ENCODE measurements at regions not wholly inside any gene's neighbourhood (a gene's known extent, or its start where the extent isn't known, plus 50 kb on each side); places are given as distances from the start of the nearest gene placed in this dataset.
A peak's percentile ranks its signal among the peaks of the same experiment; 100 is the strongest.

DNA sequence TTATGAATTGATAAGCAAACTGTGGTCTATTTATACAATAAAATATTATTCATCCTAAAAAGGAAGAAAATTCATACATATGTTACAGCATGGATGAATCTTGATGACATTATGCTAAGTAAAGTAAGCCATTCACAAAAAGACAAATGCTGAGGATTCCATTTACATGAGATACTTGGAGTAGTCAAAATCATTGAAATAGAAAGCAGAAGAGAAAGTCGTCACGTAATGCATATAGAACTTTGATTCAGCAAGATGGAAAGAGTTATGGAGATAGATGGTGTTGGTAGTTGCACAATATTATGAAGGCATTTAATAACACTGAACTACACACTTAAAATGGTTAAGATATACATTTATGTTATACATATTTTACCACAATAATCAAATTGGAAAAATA, 309.7 kb upstream of the KLF6 start:
- DNase-seq = no peak

DNA sequence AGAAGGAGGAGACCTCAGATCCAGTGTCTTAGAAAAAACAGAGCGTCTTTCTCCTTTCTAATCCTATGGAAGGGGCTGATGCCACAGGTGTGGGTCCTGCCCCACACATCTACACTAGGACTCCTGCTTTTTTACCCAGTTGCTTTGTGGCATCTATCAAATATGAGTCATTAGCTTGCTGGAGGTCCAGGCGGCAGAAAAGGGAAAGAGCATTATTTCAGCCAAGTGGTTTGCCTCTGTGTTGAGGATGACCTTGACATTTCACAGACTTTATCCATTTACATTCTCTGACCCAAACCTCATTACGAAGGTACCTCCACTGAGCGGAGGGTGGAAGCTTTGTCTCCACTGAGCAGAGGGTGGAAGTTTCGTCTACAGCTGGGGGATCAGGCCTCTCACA, 308.4 kb upstream of the KLF6 start:
- no peak for DNase-seq

DNA sequence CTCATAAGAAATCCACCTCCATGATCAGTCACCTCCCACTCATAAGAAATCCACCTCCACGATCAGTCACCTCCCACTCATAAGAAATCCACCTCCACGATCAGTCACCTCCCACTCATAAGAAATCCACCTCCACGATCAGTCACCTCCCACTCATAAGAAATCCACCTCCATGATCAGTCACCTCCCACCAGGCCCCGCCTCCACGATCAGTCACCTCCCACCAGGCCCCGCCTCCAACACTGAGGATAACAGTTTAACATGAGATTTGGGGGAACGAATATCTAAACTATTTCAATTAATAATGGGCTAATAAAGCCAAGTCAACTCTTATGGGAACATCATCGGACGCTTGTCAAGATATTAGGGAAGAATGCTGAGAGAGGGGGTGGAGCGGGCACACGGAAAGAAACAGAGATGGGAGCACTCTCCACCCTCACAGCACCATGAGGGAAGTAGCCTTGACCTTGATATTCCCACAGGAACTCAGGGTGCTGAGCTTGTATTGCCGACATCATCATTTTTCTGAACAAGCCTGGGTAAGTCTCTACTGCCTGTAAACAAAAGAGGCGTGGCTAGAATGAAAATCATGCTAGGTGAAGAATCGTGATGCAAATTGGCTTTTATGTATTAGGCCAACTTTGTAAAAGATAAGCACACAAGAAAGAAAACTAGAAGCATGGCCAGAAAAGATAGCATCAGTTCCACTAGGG, 303.5 kb upstream of the KLF6 start:
- DNase-seq = no peak

- DNase-seq = no peak
Measured at GRCh38 chr10:4086131-4086898, 301.3 kb upstream of the KLF6 start.

DNA sequence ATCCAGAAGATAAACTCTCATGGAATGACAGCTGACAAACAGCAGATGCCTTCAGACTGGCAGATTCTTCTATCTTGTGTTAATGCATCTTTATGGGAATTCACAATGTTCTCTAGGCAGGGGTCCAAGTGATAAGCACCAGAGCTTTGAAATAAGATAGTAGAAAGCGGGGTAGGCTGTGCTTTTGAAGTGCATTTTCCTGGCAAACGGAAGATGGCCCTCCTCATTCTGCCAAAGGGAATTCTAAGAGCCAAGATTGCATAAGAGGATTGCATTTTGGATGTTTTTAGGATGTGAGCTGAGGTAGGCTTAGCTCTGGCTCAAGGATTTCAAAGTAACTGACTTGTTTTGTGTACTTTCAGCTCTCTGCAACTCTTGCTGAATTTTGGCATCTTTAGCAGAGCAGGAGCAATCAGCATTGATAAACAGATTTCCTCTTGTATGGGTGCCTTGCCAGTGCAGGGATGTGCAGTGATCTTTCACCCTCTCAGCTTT, 298.5 kb upstream of the KLF6 start:
- DNase-seq = no peak

DNA sequence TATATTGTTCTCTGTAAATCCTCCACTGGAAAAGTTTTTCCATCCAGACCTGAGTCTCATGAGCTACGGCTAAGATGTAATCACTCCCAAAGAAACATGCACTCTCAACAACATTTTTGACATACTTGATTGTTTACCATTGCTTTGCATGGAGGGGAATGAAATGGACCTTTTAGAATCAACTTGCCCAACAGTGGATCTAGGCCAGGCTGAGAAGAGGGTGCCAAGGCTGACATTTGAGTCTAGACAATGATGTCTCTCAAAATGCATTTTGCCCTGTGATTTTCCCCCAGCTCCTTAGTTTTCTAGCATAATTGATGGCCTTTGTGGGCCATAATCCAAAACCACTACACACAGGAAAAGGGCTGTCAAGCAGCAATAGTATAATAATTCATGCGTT, 297.9 kb upstream of the KLF6 start:
- no peak for DNase-seq

DNA sequence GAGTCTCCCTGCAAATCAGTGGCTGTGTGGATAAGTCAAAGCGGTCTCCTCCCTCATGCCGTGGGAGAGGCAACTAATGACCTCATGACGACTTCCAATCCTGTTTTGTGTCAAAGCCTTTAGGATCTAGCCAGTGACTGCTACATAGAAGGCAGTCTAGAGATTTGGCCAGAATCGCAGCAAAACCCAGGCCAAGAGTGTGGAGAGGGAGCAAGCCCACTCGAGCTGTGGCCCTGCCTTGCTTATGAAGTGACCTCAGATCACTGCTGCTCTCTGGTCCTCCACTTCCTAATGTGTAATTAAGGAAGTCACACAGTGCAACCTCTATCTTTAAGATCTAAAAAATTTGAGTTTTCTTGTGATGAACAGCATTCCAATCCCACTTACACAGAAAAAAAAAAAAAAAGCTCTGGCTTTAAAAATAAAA, 296.7 kb upstream of the KLF6 start:
- DNase-seq = no peak

DNA sequence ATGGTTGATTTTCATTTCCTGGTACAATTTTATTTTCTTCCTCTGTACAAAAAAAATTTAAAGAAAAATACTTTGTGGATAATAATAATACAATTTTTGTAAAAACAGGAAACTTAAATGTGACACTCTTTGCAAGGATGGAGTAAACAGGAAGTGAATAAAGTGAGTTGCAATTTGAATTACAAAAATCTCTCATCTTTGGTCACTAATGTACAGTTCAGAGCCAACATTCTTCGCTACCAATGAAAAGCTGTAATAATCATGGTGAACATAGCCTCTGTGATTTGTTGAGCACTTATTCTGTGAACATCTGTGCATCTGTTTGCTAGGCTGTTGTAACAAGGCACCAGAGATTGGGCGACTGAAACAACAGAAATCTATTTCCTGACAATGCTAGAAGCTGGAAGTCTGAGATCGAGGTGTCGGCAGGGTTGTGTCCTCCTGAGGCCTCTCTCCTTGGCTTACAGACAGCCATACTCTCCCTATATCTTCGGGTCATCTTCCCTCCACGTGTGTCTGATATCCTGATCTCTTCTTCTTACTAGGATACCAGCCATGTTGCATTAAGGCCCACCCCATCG, 295.3 kb upstream of the KLF6 start:
- no peak for DNase-seq

- DNase-seq = no peak
Measured at GRCh38 chr10:4079803-4080202, 294.8 kb upstream of the KLF6 start.

DNA sequence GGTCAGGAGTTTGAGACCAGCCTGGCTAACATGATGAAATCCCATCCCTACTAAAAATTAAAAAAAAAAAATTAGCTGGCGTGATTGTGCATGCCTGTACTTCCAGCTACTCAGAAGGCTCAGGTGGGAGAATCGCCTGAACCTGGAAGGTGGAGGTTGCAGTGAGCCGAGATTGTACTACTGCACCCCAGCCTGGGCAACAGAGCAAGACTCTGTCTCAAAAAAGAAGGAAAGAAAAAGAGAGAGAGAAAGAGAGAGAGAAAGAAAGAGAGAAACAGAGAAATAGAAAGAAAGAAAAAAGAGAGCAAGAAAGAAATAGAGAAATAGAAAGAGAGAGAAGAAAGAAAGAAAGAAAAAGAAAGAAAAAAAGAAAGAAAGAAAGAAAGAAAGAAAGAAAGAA, 292.8 kb upstream of the KLF6 start:
- DNase-seq = no peak

DNA sequence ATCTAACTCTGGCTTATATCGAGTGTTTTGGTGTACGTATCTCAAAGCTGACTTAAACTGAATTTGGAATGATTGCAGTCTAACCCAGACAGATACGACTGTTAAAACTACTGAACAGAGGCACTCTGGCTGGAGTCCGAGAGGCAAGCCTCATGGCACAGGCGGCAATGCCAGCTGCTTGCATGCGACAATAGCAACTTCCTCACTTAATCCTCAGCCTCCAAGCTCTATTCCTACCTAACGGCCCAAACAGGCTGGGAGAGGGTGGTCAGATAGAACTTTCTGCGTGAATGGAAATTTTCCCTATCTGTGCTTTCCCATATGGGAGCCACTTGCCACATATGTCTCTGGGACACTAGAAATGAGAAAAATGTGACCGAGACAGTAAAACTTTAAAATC, 292.0 kb upstream of the KLF6 start:
- no peak for DNase-seq

- no peak for DNase-seq
Measured at GRCh38 chr10:4075443-4075842, 290.4 kb upstream of the KLF6 start.

DNA sequence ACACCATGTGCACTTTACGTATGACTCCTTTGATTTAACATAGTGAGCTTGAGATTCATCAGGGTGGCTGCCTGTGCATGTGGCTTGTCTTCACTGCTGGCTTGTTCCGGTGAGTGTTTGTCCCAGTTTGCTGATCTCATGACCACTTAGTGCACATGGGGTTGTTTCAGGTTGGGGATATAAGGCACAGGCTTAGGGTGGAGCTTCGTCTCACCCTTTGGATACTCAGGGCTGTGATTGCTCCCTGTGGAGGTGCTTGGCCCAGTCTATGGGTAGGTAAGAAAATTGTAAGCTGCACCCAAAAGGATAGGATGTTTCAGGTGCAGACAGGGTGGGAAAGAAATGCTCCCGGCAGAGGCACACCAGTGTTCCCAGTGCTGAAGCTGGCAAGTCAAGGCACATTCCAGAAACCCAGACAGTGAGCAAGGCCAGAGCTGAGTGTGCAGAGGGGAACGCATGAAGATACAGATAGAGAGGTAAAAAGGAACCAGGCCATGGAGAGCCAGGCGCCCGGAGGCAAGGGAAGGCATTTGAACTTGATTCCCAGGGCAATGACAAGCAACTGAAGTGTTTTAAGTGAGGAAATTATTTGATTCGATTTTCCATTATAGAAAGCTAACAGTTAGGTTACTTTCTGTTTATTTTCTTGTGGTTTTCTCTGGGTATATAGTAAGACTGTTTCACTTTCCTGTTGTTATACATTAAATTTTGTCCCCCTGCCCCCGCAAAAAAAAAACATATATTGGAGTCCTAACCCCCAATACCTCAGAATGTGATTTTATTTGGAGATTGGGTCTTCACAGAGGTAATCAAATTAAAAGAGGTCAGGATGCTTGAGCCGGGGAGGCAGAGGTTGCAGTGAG, 289.8 kb upstream of the KLF6 start:
- DNase-seq = no peak

DNA sequence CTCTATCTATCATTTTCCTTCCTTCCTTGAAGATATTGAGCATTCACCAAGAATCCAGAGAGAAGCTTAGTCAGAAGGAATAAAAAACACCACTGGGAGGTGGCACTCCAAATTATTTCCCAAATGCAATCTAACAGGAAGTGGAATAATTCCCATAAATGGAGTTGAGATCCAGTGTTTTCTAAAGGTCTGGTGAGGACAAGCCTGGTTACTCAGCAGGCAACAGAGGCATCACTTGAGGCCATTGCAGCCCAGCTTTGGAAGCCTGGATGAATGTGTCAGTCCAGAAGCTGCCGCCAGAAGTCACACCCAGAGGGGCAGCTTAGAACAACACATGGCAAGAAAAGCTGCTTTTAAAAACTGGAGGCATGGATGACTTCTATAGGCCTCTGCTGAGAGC, 288.9 kb upstream of the KLF6 start:
- DNase-seq = no peak

- no peak for DNase-seq
Measured at GRCh38 chr10:4070921-4071660, 286.1 kb upstream of the KLF6 start.

- no peak for DNase-seq
Measured at GRCh38 chr10:4070184-4070583, 285.2 kb upstream of the KLF6 start.

DNA sequence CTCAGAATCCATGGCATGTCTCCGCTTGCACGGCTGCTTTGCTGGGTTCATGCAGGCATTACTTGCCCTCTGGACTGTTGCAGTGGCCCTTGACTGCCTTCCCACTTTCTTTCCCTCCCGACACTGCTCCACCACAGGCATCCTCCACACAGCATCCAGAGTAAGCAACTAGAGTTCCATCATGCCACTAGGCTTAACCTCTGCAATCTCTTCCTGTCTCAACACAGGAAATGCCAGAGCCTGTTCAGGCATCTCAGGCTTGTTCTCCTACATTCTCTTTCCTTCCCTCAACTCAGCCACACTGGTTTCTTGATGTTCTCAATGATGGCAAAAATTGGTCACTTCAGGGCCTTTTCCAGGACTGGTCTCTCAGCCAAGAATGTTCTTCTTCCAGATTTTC, 284.5 kb upstream of the KLF6 start:
- DNase-seq = no peak

- no peak for DNase-seq
Measured at GRCh38 chr10:4068629-4069028, 283.6 kb upstream of the KLF6 start.

GRCh38 chr10:4067931-4068561, 283.0 kb upstream of the KLF6 start:
- DNase-seq = peak; percentile 31

GRCh38 chr10:4067531-4067930, 282.5 kb upstream of the KLF6 start:
- DNase-seq = no peak

- DNase-seq = no peak
Measured at GRCh38 chr10:4066581-4067390, 281.8 kb upstream of the KLF6 start.

Data from T1000 (cell line).